Ovary (tissue), 3 donors: ENCODE measurements at regions not wholly inside any gene's neighbourhood (a gene's known extent, or its start where the extent isn't known, plus 50 kb on each side); places are given as distances from the start of the nearest gene placed in this dataset.

Source experiments
- EP300 ChIP-seq: sonication (generic); formaldehyde crosslinking; IDR thresholded peaks from one replicate; pipeline ENCODE4 v1.6.1; 2017; ENCODE audit warnings: antibody characterized with exemption
- POLR2A ChIP-seq: fragments of 450-650 bp; IDR thresholded peaks from one replicate; pipeline ENCODE4 v1.6.1; 2017; ENCODE audit warnings: antibody characterized with exemption, mild to moderate bottlenecking, moderate library complexity
- TF ChIP-seq, protein P1 (sequence below), 3 donors: fragments of 450-650 bp in 2 of 3; fragments of 200-600 bp in 1 of 3; IDR thresholded peaks; one replicate each; pipeline versions ENCODE4 v1.5.1 to v1.8.0; 2016 to 2022; ENCODE audit warnings: antibody characterized with exemption in 3 of 3, mild to moderate bottlenecking in 1 of 3
- donor health status: DM: no; HTN: no; CAD: no.

- TF ChIP-seq, protein P1, sequence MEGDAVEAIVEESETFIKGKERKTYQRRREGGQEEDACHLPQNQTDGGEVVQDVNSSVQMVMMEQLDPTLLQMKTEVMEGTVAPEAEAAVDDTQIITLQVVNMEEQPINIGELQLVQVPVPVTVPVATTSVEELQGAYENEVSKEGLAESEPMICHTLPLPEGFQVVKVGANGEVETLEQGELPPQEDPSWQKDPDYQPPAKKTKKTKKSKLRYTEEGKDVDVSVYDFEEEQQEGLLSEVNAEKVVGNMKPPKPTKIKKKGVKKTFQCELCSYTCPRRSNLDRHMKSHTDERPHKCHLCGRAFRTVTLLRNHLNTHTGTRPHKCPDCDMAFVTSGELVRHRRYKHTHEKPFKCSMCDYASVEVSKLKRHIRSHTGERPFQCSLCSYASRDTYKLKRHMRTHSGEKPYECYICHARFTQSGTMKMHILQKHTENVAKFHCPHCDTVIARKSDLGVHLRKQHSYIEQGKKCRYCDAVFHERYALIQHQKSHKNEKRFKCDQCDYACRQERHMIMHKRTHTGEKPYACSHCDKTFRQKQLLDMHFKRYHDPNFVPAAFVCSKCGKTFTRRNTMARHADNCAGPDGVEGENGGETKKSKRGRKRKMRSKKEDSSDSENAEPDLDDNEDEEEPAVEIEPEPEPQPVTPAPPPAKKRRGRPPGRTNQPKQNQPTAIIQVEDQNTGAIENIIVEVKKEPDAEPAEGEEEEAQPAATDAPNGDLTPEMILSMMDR (IDR thresholded peaks at IDR 0.05): no peak
- no peak for TF ChIP-seq POLR2A
- no peak for TF ChIP-seq EP300
Measured at GRCh38 chrX:142359331-142359730, 154.2 kb upstream of the MAGEC2 start.
